Smooth muscle cell of the brain vasculature (primary cell): ENCODE measurements at regions not wholly inside any gene's neighbourhood (a gene's known extent, or its start where the extent isn't known, plus 50 kb on each side); places are given as distances from the start of the nearest gene placed in this dataset.
"Not testable (repeated sequence)": the region's sequence is repeated elsewhere in the genome, so short reads cannot be mapped to it uniquely, and the experiment has no call there.

Experiments
- DNase-seq: peaks from one replicate; pipeline ENCODE4 v3.0.0-alpha.2; 2012; ENCODE audit warnings: low read depth, low spot score

GRCh38 chr3:88795503-88795902, 311.9 kb upstream of the EPHA3 start:
- no peak for DNase-seq

GRCh38 chr3:88807491-88808105, 299.8 kb upstream of the EPHA3 start:
- DNase-seq, result no peak

GRCh38 chr3:88809993-88810392, 297.4 kb upstream of the EPHA3 start:
- DNase-seq, result no peak

- DNase-seq, result peak; percentile 12
These were observed 297.0 kb upstream of the EPHA3 start for GRCh38 chr3:88810455-88810854.

GRCh38 chr3:88811096-88811495, 296.3 kb upstream of the EPHA3 start:
- no peak for DNase-seq

- DNase-seq, result no peak
These were observed 294.8 kb upstream of the EPHA3 start for GRCh38 chr3:88812576-88812975.

- no peak for DNase-seq
These were observed 291.0 kb upstream of the EPHA3 start for GRCh38 chr3:88816445-88816844.

GRCh38 chr3:88824666-88825564, 282.5 kb upstream of the EPHA3 start:
- peak; percentile 55 for DNase-seq

- DNase-seq, result no peak
These were observed 279.0 kb upstream of the EPHA3 start for GRCh38 chr3:88828466-88828865.

GRCh38 chr3:88852606-88853005, 254.8 kb upstream of the EPHA3 start:
- DNase-seq, result no peak

GRCh38 chr3:88863196-88863595, 244.2 kb upstream of the EPHA3 start:
- DNase-seq, result no peak

- no peak for DNase-seq
These were observed 230.7 kb upstream of the EPHA3 start for GRCh38 chr3:88876724-88877123.

GRCh38 chr3:88879905-88880304, 227.5 kb upstream of the EPHA3 start:
- no peak for DNase-seq

- no peak for DNase-seq
These were observed 225.3 kb upstream of the EPHA3 start for GRCh38 chr3:88882121-88882520.

- not testable (repeated sequence) for DNase-seq
These were observed 220.8 kb upstream of the EPHA3 start for GRCh38 chr3:88886624-88887023.

- no peak for DNase-seq
These were observed 211.4 kb upstream of the EPHA3 start for GRCh38 chr3:88896026-88896425.

GRCh38 chr3:88912294-88912877, 195.0 kb upstream of the EPHA3 start:
- DNase-seq, result no peak

GRCh38 chr3:88918841-88919240, 188.6 kb upstream of the EPHA3 start:
- no peak for DNase-seq

- no peak for DNase-seq
These were observed 185.4 kb upstream of the EPHA3 start for GRCh38 chr3:88921986-88922385.

GRCh38 chr3:88926221-88926620, 181.2 kb upstream of the EPHA3 start:
- no peak for DNase-seq

- DNase-seq, result no peak
These were observed 176.8 kb upstream of the EPHA3 start for GRCh38 chr3:88930611-88931010.

GRCh38 chr3:88936831-88937230, 170.6 kb upstream of the EPHA3 start:
- DNase-seq, result no peak

- DNase-seq, result no peak
These were observed 167.1 kb upstream of the EPHA3 start for GRCh38 chr3:88940296-88940695.
